C4-2B (cell line): ENCODE measurements at regions not wholly inside any gene's neighbourhood (a gene's known extent, or its start where the extent isn't known, plus 50 kb on each side); places are given as distances from the start of the nearest gene placed in this dataset.

Experiments
- CTCF ChIP-seq: fragments of 450-650 bp; conservative IDR thresholded peaks from 2 replicates; pipeline ENCODE4 v1.5.1; 2017; ENCODE audit warnings: mild to moderate bottlenecking
- ZFX ChIP-seq: fragments of 450-650 bp; IDR thresholded peaks from 2 replicates; pipeline ENCODE4 v1.6.1; 2017

DNA sequence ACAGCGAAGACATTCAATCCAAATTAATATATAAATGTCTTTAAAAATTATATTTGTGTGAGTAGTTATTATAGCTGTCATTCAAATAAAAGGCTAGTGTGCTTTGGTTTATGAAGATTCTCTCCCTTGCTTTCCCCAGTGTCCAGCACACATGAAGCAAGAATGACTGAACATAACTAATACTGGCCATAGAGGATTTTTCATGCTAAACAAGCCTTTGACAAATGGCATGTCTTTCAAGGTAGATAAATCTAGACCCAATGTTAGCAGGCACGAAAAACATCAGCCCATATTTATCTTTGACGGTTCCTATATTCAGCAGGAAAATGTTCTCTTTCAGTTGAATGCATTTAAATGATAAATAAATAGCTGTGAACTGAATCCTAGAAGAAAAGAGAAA, 1234.4 kb downstream of the EPHA7 start:
- no peak for TF ChIP-seq CTCF
- no peak for TF ChIP-seq ZFX
